ENCODE measurements at regions not wholly inside any gene's neighbourhood (a gene's known extent, or its start where the extent isn't known, plus 50 kb on each side); places are given as distances from the start of the nearest gene placed in this dataset.
"Not testable (repeated sequence)": the region's sequence is repeated elsewhere in the genome, so short reads cannot be mapped to it uniquely, and the experiment has no call there.

DNA sequence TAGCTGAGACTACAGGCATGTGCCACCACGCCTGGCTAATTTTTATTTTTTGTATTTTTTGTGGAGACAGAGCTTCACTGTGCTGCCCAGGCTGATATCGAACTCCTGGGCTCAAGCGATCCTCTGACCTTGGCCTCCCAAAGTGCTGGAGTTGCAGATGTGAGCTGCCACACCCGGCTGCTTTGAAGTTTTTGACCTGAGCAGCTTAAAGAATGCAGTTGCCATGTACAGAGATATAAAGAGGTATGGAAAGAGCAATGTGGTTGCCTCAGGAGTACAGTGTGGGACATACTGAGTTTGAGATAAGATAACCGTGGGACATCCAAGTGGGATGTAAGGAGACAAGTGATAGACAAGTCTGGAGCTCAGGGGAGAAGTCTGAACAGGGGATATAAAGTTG is 82.7 kb upstream of the LSM14A start:
- Histone ChIP-seq H3K4me2 (ENCODE audit: low read length) (no peak overlapping the region), H3K79me2 (ENCODE audit: control insufficient read depth, low read length) (no peaks in the 10 kb centered on the region), H3K27ac (ENCODE audit: low read depth, low read length) (no peak overlapping the region), H3K27me3 (ENCODE audit: control insufficient read depth, low read length) (no peaks in the 10 kb centered on the region), H4K20me1 (ENCODE audit: control insufficient read depth, insufficient read depth, low read depth, low read length) (no peaks in the 10 kb centered on the region), H3K4me1 (ENCODE audit: control insufficient read depth, low read length) (no peaks in the 10 kb centered on the region), H3K9me2 (replicated peaks; ENCODE audit: control insufficient read depth, low read length) (no peaks in the 10 kb centered on the region), H3K36me3 (ENCODE audit: control insufficient read depth, low read length) (no peaks in the 10 kb centered on the region), H3F3A (ENCODE audit: control insufficient read depth, insufficient read depth) (no peaks in the 10 kb centered on the region), H3K9me3 (ENCODE audit: control insufficient read depth, insufficient read depth, low read length) (no peaks in the 10 kb centered on the region), H3K4me3 (ENCODE audit: low read length) (no peak overlapping the region)
- TF ChIP-seq, protein P1, sequence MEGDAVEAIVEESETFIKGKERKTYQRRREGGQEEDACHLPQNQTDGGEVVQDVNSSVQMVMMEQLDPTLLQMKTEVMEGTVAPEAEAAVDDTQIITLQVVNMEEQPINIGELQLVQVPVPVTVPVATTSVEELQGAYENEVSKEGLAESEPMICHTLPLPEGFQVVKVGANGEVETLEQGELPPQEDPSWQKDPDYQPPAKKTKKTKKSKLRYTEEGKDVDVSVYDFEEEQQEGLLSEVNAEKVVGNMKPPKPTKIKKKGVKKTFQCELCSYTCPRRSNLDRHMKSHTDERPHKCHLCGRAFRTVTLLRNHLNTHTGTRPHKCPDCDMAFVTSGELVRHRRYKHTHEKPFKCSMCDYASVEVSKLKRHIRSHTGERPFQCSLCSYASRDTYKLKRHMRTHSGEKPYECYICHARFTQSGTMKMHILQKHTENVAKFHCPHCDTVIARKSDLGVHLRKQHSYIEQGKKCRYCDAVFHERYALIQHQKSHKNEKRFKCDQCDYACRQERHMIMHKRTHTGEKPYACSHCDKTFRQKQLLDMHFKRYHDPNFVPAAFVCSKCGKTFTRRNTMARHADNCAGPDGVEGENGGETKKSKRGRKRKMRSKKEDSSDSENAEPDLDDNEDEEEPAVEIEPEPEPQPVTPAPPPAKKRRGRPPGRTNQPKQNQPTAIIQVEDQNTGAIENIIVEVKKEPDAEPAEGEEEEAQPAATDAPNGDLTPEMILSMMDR (IDR thresholded peaks at IDR 0.05; ENCODE audit: low read depth, low read length, poor library complexity, severe bottlenecking), result no peak
- no peak for TF ChIP-seq EZH2phosphoT487 (IDR thresholded peaks at IDR 0.05; ENCODE audit: borderline replicate concordance, low read length)

DNA sequence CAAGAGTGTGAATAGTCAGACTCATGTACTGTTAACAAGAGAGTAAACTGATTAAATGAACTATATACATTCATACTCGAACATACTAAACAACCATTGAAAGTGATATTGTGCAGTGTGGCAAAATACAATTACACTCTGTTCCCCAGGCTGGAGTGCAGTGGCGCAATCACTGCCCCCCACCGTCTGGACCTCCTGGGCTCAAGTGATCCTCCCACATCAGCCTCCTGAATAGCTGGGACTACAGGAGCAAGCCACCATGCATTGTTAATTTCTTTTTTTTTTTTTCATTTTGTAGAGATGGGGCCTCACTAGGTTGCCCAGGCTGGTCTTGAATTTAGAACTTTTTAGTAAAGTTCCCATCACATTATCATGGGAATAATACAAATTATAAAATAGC is 77.3 kb upstream of the LSM14A start:
- no peak overlapping the region for H3K4me2 ChIP-seq (ENCODE audit: low read length)
- H4K20me1 ChIP-seq (ENCODE audit: control insufficient read depth, insufficient read depth, low read depth, low read length), result no peaks in the 10 kb centered on the region
- TF ChIP-seq, protein P1 (IDR thresholded peaks at IDR 0.05; ENCODE audit: low read depth, low read length, poor library complexity, severe bottlenecking), result no peak
- no peak for TF ChIP-seq EZH2phosphoT487 (IDR thresholded peaks at IDR 0.05; ENCODE audit: borderline replicate concordance, low read length)
- H3K4me3 ChIP-seq (ENCODE audit: low read length), result no peak overlapping the region
- no peaks in the 10 kb centered on the region for H3K4me1 ChIP-seq (ENCODE audit: control insufficient read depth, low read length)
- H3F3A ChIP-seq (ENCODE audit: control insufficient read depth, insufficient read depth), result no peaks in the 10 kb centered on the region
- no peaks in the 10 kb centered on the region for H3K9me3 ChIP-seq (ENCODE audit: control insufficient read depth, insufficient read depth, low read length)
- H3K27ac ChIP-seq (ENCODE audit: low read depth, low read length), result no peak overlapping the region
- no peaks in the 10 kb centered on the region; the same call in 1 of the 2 replicates for H3K27me3 ChIP-seq (ENCODE audit: control insufficient read depth, low read length)
- H3K79me2 ChIP-seq (ENCODE audit: control insufficient read depth, low read length), result no peaks in the 10 kb centered on the region
- no peaks in the 10 kb centered on the region for H3K9me2 ChIP-seq (replicated peaks; ENCODE audit: control insufficient read depth, low read length)
- H3K36me3 ChIP-seq (ENCODE audit: control insufficient read depth, low read length), result no peaks in the 10 kb centered on the region

DNA sequence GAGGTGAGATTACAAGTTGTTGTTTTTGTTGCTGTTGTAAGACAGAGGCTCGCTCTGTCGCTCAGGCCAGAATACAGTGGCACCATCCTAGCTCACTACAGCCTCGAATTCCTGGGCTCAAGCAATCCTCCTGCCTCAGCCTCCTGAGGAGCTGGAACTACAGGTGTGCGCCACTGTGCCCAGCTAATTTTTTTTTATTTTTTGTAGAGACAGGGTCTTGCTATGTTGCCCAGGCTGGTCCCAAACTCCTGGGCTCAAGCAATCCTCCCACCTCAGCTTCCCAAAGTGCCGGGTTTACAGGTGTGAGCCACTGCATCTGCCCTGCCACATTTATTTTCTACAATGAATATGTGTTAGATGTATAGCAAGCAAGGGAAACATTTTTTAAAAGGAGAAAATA is 76.9 kb upstream of the LSM14A start:
- H3K9me2 ChIP-seq (replicated peaks; ENCODE audit: control insufficient read depth, low read length); H3K36me3 ChIP-seq (ENCODE audit: control insufficient read depth, low read length); H3K4me1 ChIP-seq (ENCODE audit: control insufficient read depth, low read length); H3K79me2 ChIP-seq (ENCODE audit: control insufficient read depth, low read length); H3F3A ChIP-seq (ENCODE audit: control insufficient read depth, insufficient read depth); H3K4me3 ChIP-seq (ENCODE audit: low read length); H4K20me1 ChIP-seq (ENCODE audit: control insufficient read depth, insufficient read depth, low read depth, low read length); H3K4me2 ChIP-seq (ENCODE audit: low read length); H3K27me3 ChIP-seq (ENCODE audit: control insufficient read depth, low read length); H3K9me3 ChIP-seq (ENCODE audit: control insufficient read depth, insufficient read depth, low read length); H3K27ac ChIP-seq (ENCODE audit: low read depth, low read length): not testable (repeated sequence)

DNA sequence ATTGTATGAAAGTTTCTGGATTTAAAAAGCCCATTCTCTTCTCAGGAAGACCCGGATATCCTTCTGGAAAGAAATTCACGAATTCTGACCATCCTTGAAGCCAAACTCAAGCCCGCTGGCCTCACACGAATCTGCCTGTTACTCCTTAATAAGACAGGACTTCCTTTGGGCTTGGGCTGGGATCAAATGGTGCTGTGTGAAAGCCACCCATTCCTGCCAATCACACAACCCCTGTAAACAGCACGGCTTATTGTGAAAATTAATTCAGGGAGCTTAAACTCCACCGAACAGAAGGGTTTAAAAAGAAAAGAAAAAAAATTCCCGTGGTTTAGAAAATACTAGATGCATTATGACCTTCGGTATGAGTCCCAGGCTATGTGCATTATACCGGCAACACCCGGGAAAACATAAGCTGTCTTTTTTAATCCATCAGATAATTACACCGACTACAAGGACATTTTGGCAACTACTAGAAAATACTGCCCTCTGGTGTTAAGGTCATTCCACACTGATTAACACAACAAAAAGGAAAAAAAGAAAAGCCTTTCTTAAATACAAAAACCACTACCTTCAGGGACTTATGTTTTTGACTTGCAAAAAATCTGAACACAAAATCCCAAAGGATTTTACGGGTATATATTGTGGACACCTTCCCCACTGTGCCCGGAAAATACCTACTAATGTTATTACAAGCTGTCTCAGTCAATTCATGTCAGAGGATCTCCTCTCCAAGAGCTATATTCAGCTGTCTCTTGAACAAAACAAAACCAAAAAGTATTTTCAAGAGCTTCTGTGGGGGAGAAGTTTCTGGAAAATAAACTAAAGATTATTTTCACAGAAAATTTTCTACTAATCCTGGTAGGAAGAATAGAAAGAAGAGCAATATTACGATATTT is 76.0 kb upstream of the LSM14A start:
- H3K9me2 ChIP-seq (replicated peaks; ENCODE audit: control insufficient read depth, low read length), result no peaks in the 10 kb centered on the region
- no peaks in the 10 kb centered on the region for H4K20me1 ChIP-seq (ENCODE audit: control insufficient read depth, insufficient read depth, low read depth, low read length)
- H3K9me3 ChIP-seq (ENCODE audit: control insufficient read depth, insufficient read depth, low read length), result no peaks in the 10 kb centered on the region
- no peak overlapping the region for H3K4me2 ChIP-seq (ENCODE audit: low read length)
- no peaks in the 10 kb centered on the region for H3K4me1 ChIP-seq (ENCODE audit: control insufficient read depth, low read length)
- no peaks in the 10 kb centered on the region for H3F3A ChIP-seq (ENCODE audit: control insufficient read depth, insufficient read depth)
- no peak overlapping the region for H3K27ac ChIP-seq (ENCODE audit: low read depth, low read length)
- no peak overlapping the region for H3K4me3 ChIP-seq (ENCODE audit: low read length)
- no peak for TF ChIP-seq EZH2phosphoT487 (IDR thresholded peaks at IDR 0.05; ENCODE audit: borderline replicate concordance, low read length)
- TF ChIP-seq, protein P1 (IDR thresholded peaks at IDR 0.05; ENCODE audit: low read depth, low read length, poor library complexity, severe bottlenecking), result peak; percentile 75
- no peaks in the 10 kb centered on the region for H3K79me2 ChIP-seq (ENCODE audit: control insufficient read depth, low read length)
- no peaks in the 10 kb centered on the region for H3K36me3 ChIP-seq (ENCODE audit: control insufficient read depth, low read length)
- H3K27me3 ChIP-seq (ENCODE audit: control insufficient read depth, low read length), result no peaks in the 10 kb centered on the region; the same call in 1 of the 2 replicates
